GM21717 (cell line): ENCODE measurements at regions not wholly inside any gene's neighbourhood (a gene's known extent, or its start where the extent isn't known, plus 50 kb on each side); places are given as distances from the start of the nearest gene placed in this dataset.

ENCODE experiments used
- ATAC-seq: cut with Tn5 transposase; IDR thresholded peaks from one replicate; pipeline ENCODE4 v1.9.1; 2021; ENCODE audit warnings: mild to moderate bottlenecking, moderate library complexity; ENCODE audit not compliant: unreplicated experiment

GRCh38 chr5:110105692-110106091 lies 416.0 kb downstream of the MAN2A1 start:
- ATAC-seq: no peak

- no peak for ATAC-seq
Observed at GRCh38 chr5:110106750-110107149, 417.0 kb downstream of the MAN2A1 start.

- ATAC-seq: no peak
Observed at GRCh38 chr5:110108520-110108919, 418.8 kb downstream of the MAN2A1 start.

GRCh38 chr5:110109667-110110066 lies 419.9 kb downstream of the MAN2A1 start:
- no peak for ATAC-seq

- ATAC-seq: no peak
Observed at GRCh38 chr5:110112348-110112747, 422.6 kb downstream of the MAN2A1 start.

GRCh38 chr5:110115503-110115902 lies 425.8 kb downstream of the MAN2A1 start:
- no peak for ATAC-seq

GRCh38 chr5:110116539-110116938 lies 426.8 kb downstream of the MAN2A1 start:
- no peak for ATAC-seq

- ATAC-seq: no peak
Observed at GRCh38 chr5:110134963-110135935, 445.5 kb downstream of the MAN2A1 start.

GRCh38 chr5:110150199-110150598 lies 460.5 kb downstream of the MAN2A1 start:
- ATAC-seq: no peak

- ATAC-seq: no peak
Observed at GRCh38 chr5:110159202-110159601, 469.5 kb downstream of the MAN2A1 start.

GRCh38 chr5:110161162-110161561 lies 471.4 kb downstream of the MAN2A1 start:
- ATAC-seq: no peak

- no peak for ATAC-seq
Observed at GRCh38 chr5:110165366-110165765, 475.6 kb downstream of the MAN2A1 start.

- ATAC-seq: no peak
Observed at GRCh38 chr5:110167384-110167783, 477.7 kb downstream of the MAN2A1 start.

- no peak for ATAC-seq
Observed at GRCh38 chr5:110169461-110169860, 479.7 kb downstream of the MAN2A1 start.

- ATAC-seq: no peak
Observed at GRCh38 chr5:110177729-110178128, 488.0 kb downstream of the MAN2A1 start.

GRCh38 chr5:110179321-110179720 lies 489.6 kb downstream of the MAN2A1 start:
- ATAC-seq: no peak

- no peak for ATAC-seq
Observed at GRCh38 chr5:110194191-110194590, 504.5 kb downstream of the MAN2A1 start.

- no peak for ATAC-seq
Observed at GRCh38 chr5:110195288-110195687, 505.6 kb downstream of the MAN2A1 start.

- ATAC-seq: no peak
Observed at GRCh38 chr5:110201791-110202190, 512.1 kb downstream of the MAN2A1 start.

- ATAC-seq: no peak
Observed at GRCh38 chr5:110203661-110204060, 513.9 kb downstream of the MAN2A1 start.

- no peak for ATAC-seq
Observed at GRCh38 chr5:110209401-110209800, 517.1 kb downstream of the TMEM232 start.

GRCh38 chr5:110218981-110219380 lies 507.5 kb downstream of the TMEM232 start:
- no peak for ATAC-seq

- no peak for ATAC-seq
Observed at GRCh38 chr5:110219769-110220168, 506.7 kb downstream of the TMEM232 start.
